ENCODE measurements at regions not wholly inside any gene's neighbourhood (a gene's known extent, or its start where the extent isn't known, plus 50 kb on each side); places are given as distances from the start of the nearest gene placed in this dataset.

DNA sequence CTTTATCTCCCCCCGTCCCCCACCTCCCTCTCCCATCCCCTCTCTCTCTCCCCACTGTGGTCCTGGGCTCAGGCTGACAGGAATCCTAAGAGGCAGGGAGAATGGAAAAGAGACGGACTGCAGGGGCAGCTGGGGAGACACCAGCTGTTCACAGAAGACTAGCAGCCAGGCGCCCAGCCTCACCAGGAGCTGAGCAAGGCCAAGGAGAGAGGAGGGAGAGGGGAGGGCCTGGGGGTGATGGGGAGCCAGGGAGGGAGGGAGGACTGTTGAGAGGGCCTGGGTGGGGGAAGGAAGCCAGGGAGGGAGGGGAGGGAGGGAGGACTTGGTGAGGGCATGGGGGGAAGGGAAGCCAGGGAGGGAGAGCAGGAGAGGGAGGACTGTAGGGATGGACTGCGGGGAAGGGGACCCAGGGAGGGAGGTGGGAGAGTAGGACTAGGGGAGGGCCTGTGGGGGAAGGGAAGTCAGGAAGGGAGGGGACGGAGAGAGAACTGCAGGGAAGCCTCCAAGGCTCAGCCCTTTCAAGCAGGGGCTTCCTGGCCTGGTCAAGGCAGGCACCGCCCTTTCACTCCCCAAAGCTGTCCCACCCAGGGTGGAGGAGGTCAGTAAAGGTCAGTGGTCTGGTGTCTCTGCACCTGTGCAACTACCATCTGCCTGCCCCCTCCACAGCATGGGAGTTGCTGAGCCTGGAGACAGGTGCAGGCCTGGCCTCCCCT, 517.7 kb upstream of the MYT1L start:
- H3K36me3 ChIP-seq (ENCODE audit: insufficient read depth, low read length), result no peaks in the 10 kb centered on the region
- no peak overlapping the region for H3K4me3 ChIP-seq (ENCODE audit: low read depth, low read length, poor library complexity, severe bottlenecking)
- H2AFZ ChIP-seq (ENCODE audit: low read length), result no peak overlapping the region
- no TSS peak for BruUV-seq (replicated peaks)
- ChIA-PET POLR2A (no interaction called here), CTCF (ENCODE audit: unreplicated experiment) (no interaction called here)
- no peaks in the 10 kb centered on the region for H3K4me1 ChIP-seq (ENCODE audit: insufficient read depth, low read length, poor library complexity, severe bottlenecking)
- no peak overlapping the region for H3K4me2 ChIP-seq (ENCODE audit: low read length)
- H3K27ac ChIP-seq (ENCODE audit: low read depth, low read length, poor library complexity, severe bottlenecking), result no peak overlapping the region
- intact Hi-C loops (cut with micrococcal nuclease; ENCODE audit: unreplicated experiment), result loop anchor here (10.0 kb wide), 1 partner anchor 616 kb away; no protein-coding TSS in a partner anchor
- H4K20me1 ChIP-seq (ENCODE audit: insufficient read depth, low read length), result no peaks in the 10 kb centered on the region
- no peaks in the 10 kb centered on the region for H3K9me2 ChIP-seq (ENCODE audit: insufficient read depth, low read length)
- no peaks in the 10 kb centered on the region for H3K9me3 ChIP-seq (ENCODE audit: low read length)
- TF ChIP-seq, protein P1, sequence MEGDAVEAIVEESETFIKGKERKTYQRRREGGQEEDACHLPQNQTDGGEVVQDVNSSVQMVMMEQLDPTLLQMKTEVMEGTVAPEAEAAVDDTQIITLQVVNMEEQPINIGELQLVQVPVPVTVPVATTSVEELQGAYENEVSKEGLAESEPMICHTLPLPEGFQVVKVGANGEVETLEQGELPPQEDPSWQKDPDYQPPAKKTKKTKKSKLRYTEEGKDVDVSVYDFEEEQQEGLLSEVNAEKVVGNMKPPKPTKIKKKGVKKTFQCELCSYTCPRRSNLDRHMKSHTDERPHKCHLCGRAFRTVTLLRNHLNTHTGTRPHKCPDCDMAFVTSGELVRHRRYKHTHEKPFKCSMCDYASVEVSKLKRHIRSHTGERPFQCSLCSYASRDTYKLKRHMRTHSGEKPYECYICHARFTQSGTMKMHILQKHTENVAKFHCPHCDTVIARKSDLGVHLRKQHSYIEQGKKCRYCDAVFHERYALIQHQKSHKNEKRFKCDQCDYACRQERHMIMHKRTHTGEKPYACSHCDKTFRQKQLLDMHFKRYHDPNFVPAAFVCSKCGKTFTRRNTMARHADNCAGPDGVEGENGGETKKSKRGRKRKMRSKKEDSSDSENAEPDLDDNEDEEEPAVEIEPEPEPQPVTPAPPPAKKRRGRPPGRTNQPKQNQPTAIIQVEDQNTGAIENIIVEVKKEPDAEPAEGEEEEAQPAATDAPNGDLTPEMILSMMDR (conservative IDR thresholded peaks at IDR 0.05; ENCODE audit: low read length), result no peak
- TF ChIP-seq EZH2phosphoT487 (IDR thresholded peaks at IDR 0.05; ENCODE audit: borderline replicate concordance, low read depth, low read length), result no peak
- DNase-seq (ENCODE audit: low spot score), result no peak
- H3K79me2 ChIP-seq (ENCODE audit: insufficient read depth, low read depth, low read length), result no peaks in the 10 kb centered on the region

DNA sequence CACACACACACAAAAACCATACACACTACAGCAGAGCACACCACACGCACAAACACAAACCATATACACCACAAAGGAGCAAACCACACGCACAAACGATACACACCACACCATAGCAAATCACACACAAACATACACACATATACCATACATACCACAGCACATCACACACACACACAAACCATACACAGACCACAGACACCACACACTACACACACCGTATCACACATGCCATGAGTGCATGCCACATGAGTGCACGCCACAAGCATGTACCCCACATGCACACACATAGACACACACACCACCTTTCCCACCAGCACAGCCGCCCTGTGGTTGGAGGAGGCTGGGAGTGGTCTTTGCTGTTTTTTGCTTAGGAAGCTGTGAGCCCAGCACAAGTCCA, 517.1 kb upstream of the MYT1L start:
- Histone ChIP-seq H2AFZ (ENCODE audit: low read length) (no peak overlapping the region), H3K4me1 (ENCODE audit: insufficient read depth, low read length, poor library complexity, severe bottlenecking) (no peaks in the 10 kb centered on the region), H3K79me2 (ENCODE audit: insufficient read depth, low read depth, low read length) (no peaks in the 10 kb centered on the region), H3K9me3 (ENCODE audit: low read length) (no peaks in the 10 kb centered on the region), H4K20me1 (ENCODE audit: insufficient read depth, low read length) (no peaks in the 10 kb centered on the region), H3K4me3 (ENCODE audit: low read depth, low read length, poor library complexity, severe bottlenecking) (no peak overlapping the region), H3K36me3 (ENCODE audit: insufficient read depth, low read length) (no peaks in the 10 kb centered on the region), H3K27ac (ENCODE audit: low read depth, low read length, poor library complexity, severe bottlenecking) (no peak overlapping the region), H3K4me2 (ENCODE audit: low read length) (no peak overlapping the region), H3K9me2 (ENCODE audit: insufficient read depth, low read length) (no peaks in the 10 kb centered on the region)
- ChIA-PET CTCF (ENCODE audit: unreplicated experiment) (no interaction called here), POLR2A (no interaction called here)
- intact Hi-C loops (cut with micrococcal nuclease; ENCODE audit: unreplicated experiment), result loop anchor here (10.0 kb wide), 1 partner anchor 617 kb away; no protein-coding TSS in a partner anchor
- no peak for TF ChIP-seq EZH2phosphoT487 (IDR thresholded peaks at IDR 0.05; ENCODE audit: borderline replicate concordance, low read depth, low read length)
- TF ChIP-seq, protein P1 (conservative IDR thresholded peaks at IDR 0.05; ENCODE audit: low read length), result no peak
- BruUV-seq (replicated peaks), result no TSS peak
- no peak for DNase-seq (ENCODE audit: low spot score)

DNA sequence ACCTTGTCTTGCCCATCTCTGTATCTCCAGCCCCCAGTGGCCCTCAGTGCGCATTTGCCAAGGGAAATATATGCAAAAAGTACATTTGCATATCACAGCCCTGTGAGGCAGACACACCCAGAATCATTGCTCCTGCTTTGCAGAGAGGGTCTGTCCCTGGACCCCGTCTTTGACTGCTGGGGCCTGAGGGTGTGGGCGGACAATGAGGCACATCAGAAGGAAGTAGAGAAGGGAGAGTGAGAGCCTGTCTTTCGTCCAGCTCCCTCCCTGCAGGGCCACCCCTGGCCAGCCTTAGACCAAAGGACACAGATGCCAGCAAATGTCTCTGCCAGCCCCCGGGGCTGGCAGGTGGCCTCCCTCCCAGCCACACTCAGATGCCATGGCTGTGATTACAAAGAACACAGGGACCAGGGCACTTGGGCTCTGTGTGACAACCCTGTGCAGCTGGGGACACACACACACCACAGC, 516.2 kb upstream of the MYT1L start:
- Histone ChIP-seq H3K4me3 (ENCODE audit: low read depth, low read length, poor library complexity, severe bottlenecking) (no peak overlapping the region), H3K79me2 (ENCODE audit: insufficient read depth, low read depth, low read length) (no peaks in the 10 kb centered on the region), H3K36me3 (ENCODE audit: insufficient read depth, low read length) (no peaks in the 10 kb centered on the region), H3K9me2 (ENCODE audit: insufficient read depth, low read length) (no peaks in the 10 kb centered on the region), H3K4me2 (ENCODE audit: low read length) (no peak overlapping the region), H2AFZ (ENCODE audit: low read length) (no peak overlapping the region), H3K9me3 (ENCODE audit: low read length) (no peaks in the 10 kb centered on the region), H3K27ac (ENCODE audit: low read depth, low read length, poor library complexity, severe bottlenecking) (no peak overlapping the region), H3K4me1 (ENCODE audit: insufficient read depth, low read length, poor library complexity, severe bottlenecking) (no peaks in the 10 kb centered on the region), H4K20me1 (ENCODE audit: insufficient read depth, low read length) (no peaks in the 10 kb centered on the region)
- POLR2A ChIA-PET, result no interaction called here
- TF ChIP-seq, protein P1 (conservative IDR thresholded peaks at IDR 0.05; ENCODE audit: low read length), result no peak
- no peak for TF ChIP-seq EZH2phosphoT487 (IDR thresholded peaks at IDR 0.05; ENCODE audit: borderline replicate concordance, low read depth, low read length)
- CTCF ChIA-PET (ENCODE audit: unreplicated experiment), result no interaction called here
- DNase-seq (ENCODE audit: low spot score), result no peak
- no TSS peak for BruUV-seq (replicated peaks)
- intact Hi-C loops (cut with micrococcal nuclease; ENCODE audit: unreplicated experiment), result loop anchor here (10.0 kb wide), 1 partner anchor 618 kb away; no protein-coding TSS in a partner anchor
